ENCODE measurements at regions not wholly inside any gene's neighbourhood (a gene's known extent, or its start where the extent isn't known, plus 50 kb on each side); places are given as distances from the start of the nearest gene placed in this dataset.

GRCh38 chr6:95387845-95388244 lies 189.5 kb upstream of the MANEA start:
- Histone ChIP-seq H3K36me3 (ENCODE audit: control insufficient read depth in 1 of 2, insufficient read depth in 2 of 2, low read length in 2 of 2) (no peaks in the 10 kb centered on the region), H4K12ac (ENCODE audit: low read depth, low read length) (no peak overlapping the region), H2BK120ac (ENCODE audit: insufficient read depth, low read length, poor library complexity) (no peak overlapping the region), H3K4ac (ENCODE audit: low read depth, low read length) (no peak overlapping the region), H3K79me2 (ENCODE audit: control insufficient read depth, insufficient read depth, low read length, poor library complexity) (no peaks in the 10 kb centered on the region), H3K27me3 (ENCODE audit: insufficient read depth, low read length) (no peaks in the 10 kb centered on the region), H3K23ac (ENCODE audit: low read length) (no peak overlapping the region), H3K4me1 (ENCODE audit: control insufficient read depth in 1 of 2, insufficient read depth in 2 of 2, low read length in 2 of 2) (no peaks in the 10 kb centered on the region), H2AK5ac (ENCODE audit: low read length) (no peak overlapping the region), H2BK5ac (ENCODE audit: low read depth, low read length, poor library complexity) (no peak overlapping the region), H3K79me1 (ENCODE audit: low read length) (no peaks in the 10 kb centered on the region), H3K27ac (ENCODE audit: low read depth, low read length) (no peak overlapping the region), H3K18ac (ENCODE audit: low read length) (no peak overlapping the region), H3K9me3 (ENCODE audit: insufficient read depth, low read depth, low read length) (peaks cover 2% of the 10 kb centered on the region), H3K4me3 (ENCODE audit: low read depth, low read length) (no peak overlapping the region), H2BK12ac (ENCODE audit: low read length) (no peak overlapping the region), H4K91ac (ENCODE audit: low read depth, low read length) (no peak overlapping the region), H3K9ac (ENCODE audit: low read length) (no peak overlapping the region), H3K4me2 (ENCODE audit: low read length) (no peak overlapping the region), H3K14ac (ENCODE audit: low read length) (no peak overlapping the region), H2AFZ (ENCODE audit: insufficient read depth, low read length, poor library complexity) (no peak overlapping the region), H4K8ac (ENCODE audit: low read depth, low read length) (no peak overlapping the region)
- no peak for DNase-seq

DNA sequence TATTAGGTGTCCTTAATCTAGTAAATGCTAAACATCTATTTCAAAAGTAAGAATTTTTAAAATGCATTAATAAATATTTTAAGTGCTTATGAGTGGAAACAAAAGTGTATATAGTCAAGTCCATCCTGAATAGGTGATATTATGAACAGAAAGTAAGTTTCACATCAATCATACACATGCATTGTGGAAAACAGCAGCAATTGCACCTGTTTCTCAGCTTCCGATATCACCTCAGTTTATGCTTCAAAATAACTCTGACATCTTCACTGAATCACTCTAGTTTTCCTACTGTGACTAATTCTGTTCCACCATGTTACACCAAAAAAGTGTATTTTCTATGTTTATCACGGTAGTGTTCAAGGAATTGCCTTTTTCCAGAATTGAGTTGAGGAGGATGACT lies 172.6 kb upstream of the MANEA start:
- no peaks in the 10 kb centered on the region for H3K79me1 ChIP-seq (ENCODE audit: low read length)
- no peaks in the 10 kb centered on the region for H3K4me1 ChIP-seq (ENCODE audit: control insufficient read depth in 1 of 2, insufficient read depth in 2 of 2, low read length in 2 of 2)
- no CpG with 5 or more reads among the region's 2 CpGs for WGBS (ENCODE audit: extremely low coverage, insufficient coverage, insufficient read length)
- no peak overlapping the region for H3K4me2 ChIP-seq (ENCODE audit: low read length)
- H3K9ac ChIP-seq (ENCODE audit: low read length) = no peak overlapping the region
- no peak overlapping the region for H2AK5ac ChIP-seq (ENCODE audit: low read length)
- no peak overlapping the region for H4K91ac ChIP-seq (ENCODE audit: low read depth, low read length)
- H3K18ac ChIP-seq (ENCODE audit: low read length) = no peak overlapping the region
- H2BK5ac ChIP-seq (ENCODE audit: low read depth, low read length, poor library complexity) = no peak overlapping the region
- no peaks in the 10 kb centered on the region for H3K79me2 ChIP-seq (ENCODE audit: control insufficient read depth, insufficient read depth, low read length, poor library complexity)
- H3K23ac ChIP-seq (ENCODE audit: low read length) = no peak overlapping the region
- H3K27me3 ChIP-seq (ENCODE audit: insufficient read depth, low read length) = no peaks in the 10 kb centered on the region
- H3K36me3 ChIP-seq (ENCODE audit: control insufficient read depth in 1 of 2, insufficient read depth in 2 of 2, low read length in 2 of 2) = no peaks in the 10 kb centered on the region
- no peak overlapping the region for H4K12ac ChIP-seq (ENCODE audit: low read depth, low read length)
- H3K27ac ChIP-seq (ENCODE audit: low read depth, low read length) = no peak overlapping the region
- H2AFZ ChIP-seq (ENCODE audit: insufficient read depth, low read length, poor library complexity) = no peak overlapping the region
- H3K4ac ChIP-seq (ENCODE audit: low read depth, low read length) = no peak overlapping the region
- no peak overlapping the region for H2BK12ac ChIP-seq (ENCODE audit: low read length)
- H3K4me3 ChIP-seq (ENCODE audit: low read depth, low read length) = no peak overlapping the region
- no peak overlapping the region for H2BK120ac ChIP-seq (ENCODE audit: insufficient read depth, low read length, poor library complexity)
- no peak overlapping the region for H3K14ac ChIP-seq (ENCODE audit: low read length)
- no peaks in the 10 kb centered on the region for H3K9me3 ChIP-seq (ENCODE audit: insufficient read depth, low read depth, low read length)
- DNase-seq = no peak
- H4K8ac ChIP-seq (ENCODE audit: low read depth, low read length) = no peak overlapping the region

DNA sequence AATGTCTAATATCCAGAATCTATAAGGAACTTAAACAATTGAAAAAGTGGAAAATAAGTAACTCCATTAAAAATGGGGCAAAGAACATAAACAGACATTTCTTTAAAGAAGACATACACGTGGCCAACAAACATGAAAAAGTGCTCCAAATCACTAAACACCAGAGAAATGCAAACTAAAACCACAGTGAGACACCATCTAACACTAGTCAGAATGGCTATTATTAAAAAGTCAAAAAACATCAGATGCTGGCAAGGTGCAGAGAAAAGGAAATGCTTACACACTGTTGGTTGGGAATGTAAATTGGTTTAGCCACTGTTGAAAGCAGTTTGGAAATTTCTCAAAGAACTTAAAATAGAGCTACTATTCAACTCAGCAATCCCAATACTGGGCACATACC lies 169.2 kb upstream of the MANEA start:
- Histone ChIP-seq H4K91ac (ENCODE audit: low read depth, low read length) (no peak overlapping the region), H2BK120ac (ENCODE audit: insufficient read depth, low read length, poor library complexity) (no peak overlapping the region), H3K79me2 (ENCODE audit: control insufficient read depth, insufficient read depth, low read length, poor library complexity) (no peaks in the 10 kb centered on the region), H2AFZ (ENCODE audit: insufficient read depth, low read length, poor library complexity) (no peak overlapping the region), H2BK12ac (ENCODE audit: low read length) (no peak overlapping the region), H3K9ac (ENCODE audit: low read length) (no peak overlapping the region), H3K23ac (ENCODE audit: low read length) (no peak overlapping the region), H3K4me2 (ENCODE audit: low read length) (no peak overlapping the region), H3K4ac (ENCODE audit: low read depth, low read length) (no peak overlapping the region), H3K14ac (ENCODE audit: low read length) (no peak overlapping the region), H3K27me3 (ENCODE audit: insufficient read depth, low read length) (no peaks in the 10 kb centered on the region), H4K12ac (ENCODE audit: low read depth, low read length) (no peak overlapping the region), H2BK5ac (ENCODE audit: low read depth, low read length, poor library complexity) (no peak overlapping the region), H3K18ac (ENCODE audit: low read length) (no peak overlapping the region), H3K4me3 (ENCODE audit: low read depth, low read length) (no peak overlapping the region), H3K36me3 (ENCODE audit: control insufficient read depth in 1 of 2, insufficient read depth in 2 of 2, low read length in 2 of 2) (no peaks in the 10 kb centered on the region), H3K27ac (ENCODE audit: low read depth, low read length) (no peak overlapping the region), H3K4me1 (ENCODE audit: control insufficient read depth in 1 of 2, insufficient read depth in 2 of 2, low read length in 2 of 2) (no peaks in the 10 kb centered on the region), H3K9me3 (ENCODE audit: insufficient read depth, low read depth, low read length) (no peaks in the 10 kb centered on the region), H4K8ac (ENCODE audit: low read depth, low read length) (no peak overlapping the region), H2AK5ac (ENCODE audit: low read length) (no peak overlapping the region), H3K79me1 (ENCODE audit: low read length) (no peaks in the 10 kb centered on the region)
- no CpG with 5 or more reads among the region's 1 CpG for WGBS (ENCODE audit: extremely low coverage, insufficient coverage, insufficient read length)
- DNase-seq = no peak

DNA sequence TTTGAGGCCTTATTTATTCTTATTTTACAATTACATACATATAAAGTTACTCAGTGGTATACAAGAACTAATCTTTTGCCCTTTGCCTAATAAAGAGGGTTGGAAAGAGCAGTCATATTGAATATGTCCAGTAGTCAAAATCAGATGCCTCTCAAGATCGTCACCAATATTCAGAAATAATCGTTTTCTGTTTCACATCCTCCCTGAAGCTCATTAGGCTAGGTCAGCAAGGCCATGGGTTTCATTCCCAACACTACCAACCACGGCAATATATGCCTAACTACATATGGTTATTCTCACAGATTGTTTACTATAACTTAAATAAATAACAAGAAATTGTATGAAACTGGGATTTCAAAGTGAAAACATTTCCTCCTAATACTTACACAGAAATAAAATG lies 167.2 kb upstream of the MANEA start:
- no peak overlapping the region for H3K18ac ChIP-seq (ENCODE audit: low read length)
- no peak overlapping the region for H2AK5ac ChIP-seq (ENCODE audit: low read length)
- H2BK12ac ChIP-seq (ENCODE audit: low read length) = no peak overlapping the region
- H2AFZ ChIP-seq (ENCODE audit: insufficient read depth, low read length, poor library complexity) = no peak overlapping the region
- no peak overlapping the region for H4K12ac ChIP-seq (ENCODE audit: low read depth, low read length)
- no peak overlapping the region for H3K27ac ChIP-seq (ENCODE audit: low read depth, low read length)
- H3K9me3 ChIP-seq (ENCODE audit: insufficient read depth, low read depth, low read length) = no peaks in the 10 kb centered on the region
- no peaks in the 10 kb centered on the region for H3K36me3 ChIP-seq (ENCODE audit: control insufficient read depth in 1 of 2, insufficient read depth in 2 of 2, low read length in 2 of 2)
- no peak for DNase-seq
- H3K23ac ChIP-seq (ENCODE audit: low read length) = no peak overlapping the region
- H3K79me2 ChIP-seq (ENCODE audit: control insufficient read depth, insufficient read depth, low read length, poor library complexity) = no peaks in the 10 kb centered on the region
- WGBS (ENCODE audit: extremely low coverage, insufficient coverage, insufficient read length) = no CpG with 5 or more reads among the region's 3 CpGs
- H3K9ac ChIP-seq (ENCODE audit: low read length) = no peak overlapping the region
- H3K27me3 ChIP-seq (ENCODE audit: insufficient read depth, low read length) = no peaks in the 10 kb centered on the region
- no peak overlapping the region for H2BK120ac ChIP-seq (ENCODE audit: insufficient read depth, low read length, poor library complexity)
- no peak overlapping the region for H3K4ac ChIP-seq (ENCODE audit: low read depth, low read length)
- H4K8ac ChIP-seq (ENCODE audit: low read depth, low read length) = no peak overlapping the region
- H3K79me1 ChIP-seq (ENCODE audit: low read length) = no peaks in the 10 kb centered on the region
- H3K14ac ChIP-seq (ENCODE audit: low read length) = no peak overlapping the region
- no peaks in the 10 kb centered on the region for H3K4me1 ChIP-seq (ENCODE audit: control insufficient read depth in 1 of 2, insufficient read depth in 2 of 2, low read length in 2 of 2)
- no peak overlapping the region for H3K4me3 ChIP-seq (ENCODE audit: low read depth, low read length)
- no peak overlapping the region for H2BK5ac ChIP-seq (ENCODE audit: low read depth, low read length, poor library complexity)
- H4K91ac ChIP-seq (ENCODE audit: low read depth, low read length) = no peak overlapping the region
- no peak overlapping the region for H3K4me2 ChIP-seq (ENCODE audit: low read length)

DNA sequence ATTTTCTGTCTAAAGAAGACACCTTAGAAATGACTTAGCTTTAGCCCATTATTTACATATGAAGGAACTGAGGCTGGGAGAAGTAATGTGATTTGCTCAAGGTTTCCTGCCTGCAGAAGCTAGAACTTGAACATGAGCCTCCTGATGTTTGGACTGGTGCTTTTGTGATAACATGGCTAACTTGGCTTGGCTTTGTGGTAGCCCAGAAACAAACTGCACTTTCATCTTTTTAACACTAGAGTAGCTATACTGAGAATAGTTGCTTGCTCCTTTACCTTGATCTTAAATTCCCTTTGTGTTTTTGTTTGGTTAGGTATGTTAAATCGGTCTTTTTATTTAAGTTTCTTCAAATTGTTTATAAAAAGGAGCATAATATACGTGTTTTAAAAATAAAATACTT lies 163.5 kb upstream of the MANEA start:
- H3K27ac ChIP-seq (ENCODE audit: low read depth, low read length) = no peak overlapping the region
- no peak overlapping the region for H2BK5ac ChIP-seq (ENCODE audit: low read depth, low read length, poor library complexity)
- H4K12ac ChIP-seq (ENCODE audit: low read depth, low read length) = no peak overlapping the region
- no peak overlapping the region for H3K9ac ChIP-seq (ENCODE audit: low read length)
- no peak overlapping the region for H3K18ac ChIP-seq (ENCODE audit: low read length)
- no peak overlapping the region for H2BK12ac ChIP-seq (ENCODE audit: low read length)
- H3K23ac ChIP-seq (ENCODE audit: low read length) = no peak overlapping the region
- no peak overlapping the region for H4K91ac ChIP-seq (ENCODE audit: low read depth, low read length)
- no peak overlapping the region for H3K14ac ChIP-seq (ENCODE audit: low read length)
- no peaks in the 10 kb centered on the region for H3K4me1 ChIP-seq (ENCODE audit: control insufficient read depth in 1 of 2, insufficient read depth in 2 of 2, low read length in 2 of 2)
- no peaks in the 10 kb centered on the region for H3K36me3 ChIP-seq (ENCODE audit: control insufficient read depth in 1 of 2, insufficient read depth in 2 of 2, low read length in 2 of 2)
- H3K4me3 ChIP-seq (ENCODE audit: low read depth, low read length) = no peak overlapping the region
- no CpG with 5 or more reads among the region's 2 CpGs for WGBS (ENCODE audit: extremely low coverage, insufficient coverage, insufficient read length)
- no peak overlapping the region for H3K4ac ChIP-seq (ENCODE audit: low read depth, low read length)
- no peaks in the 10 kb centered on the region for H3K79me1 ChIP-seq (ENCODE audit: low read length)
- H3K27me3 ChIP-seq (ENCODE audit: insufficient read depth, low read length) = no peaks in the 10 kb centered on the region
- H2BK120ac ChIP-seq (ENCODE audit: insufficient read depth, low read length, poor library complexity) = no peak overlapping the region
- no peak overlapping the region for H3K4me2 ChIP-seq (ENCODE audit: low read length)
- no peak overlapping the region for H4K8ac ChIP-seq (ENCODE audit: low read depth, low read length)
- no peaks in the 10 kb centered on the region for H3K9me3 ChIP-seq (ENCODE audit: insufficient read depth, low read depth, low read length)
- H2AK5ac ChIP-seq (ENCODE audit: low read length) = no peak overlapping the region
- no peak overlapping the region for H2AFZ ChIP-seq (ENCODE audit: insufficient read depth, low read length, poor library complexity)
- no peaks in the 10 kb centered on the region for H3K79me2 ChIP-seq (ENCODE audit: control insufficient read depth, insufficient read depth, low read length, poor library complexity)
- no peak for DNase-seq

Measured in trophoblast cell (in vitro differentiated cells and primary cell).